Ishikawa (cell line): ENCODE measurements at regions not wholly inside any gene's neighbourhood (a gene's known extent, or its start where the extent isn't known, plus 50 kb on each side); places are given as distances from the start of the nearest gene placed in this dataset.

Experiments
- CEBPB ChIP-seq: IDR thresholded peaks from 2 replicates; pipeline ENCODE4 v1.6.1; 2012
- CREB1 ChIP-seq: IDR thresholded peaks from 2 replicates; pipeline ENCODE4 v1.6.1; 2012; ENCODE audit warnings: low read depth
- EGR1 ChIP-seq: IDR thresholded peaks from 2 replicates; pipeline ENCODE4 v1.6.1; 2012
- EP300 ChIP-seq: IDR thresholded peaks from 2 replicates; pipeline ENCODE4 v1.6.1; 2012; ENCODE audit warnings: borderline replicate concordance
- FOXM1 ChIP-seq: IDR thresholded peaks from 2 replicates; pipeline ENCODE4 v1.6.1; 2012; ENCODE audit warnings: low read depth, borderline replicate concordance
- MAX ChIP-seq: IDR thresholded peaks from 2 replicates; pipeline ENCODE4 v1.6.1; 2012
- NFIC ChIP-seq: IDR thresholded peaks from 2 replicates; pipeline ENCODE4 v1.6.1; 2012
- RAD21 ChIP-seq: IDR thresholded peaks from 2 replicates; pipeline ENCODE4 v1.6.1; 2012; ENCODE audit warnings: low read depth
- TAF1 ChIP-seq: IDR thresholded peaks from 2 replicates; pipeline ENCODE4 v1.6.1; 2012; ENCODE audit warnings: low read depth, mild to moderate bottlenecking
- TCF12 ChIP-seq: IDR thresholded peaks from 2 replicates; pipeline ENCODE4 v1.6.1; 2012; ENCODE audit warnings: low read depth
- TEAD4 ChIP-seq: IDR thresholded peaks from 2 replicates; pipeline ENCODE4 v1.6.1; 2012
- USF1 ChIP-seq: IDR thresholded peaks from 2 replicates; pipeline ENCODE4 v1.6.1; 2012
- YY1 ChIP-seq: IDR thresholded peaks from 2 replicates; pipeline ENCODE4 v1.6.1; 2012; ENCODE audit warnings: low read depth
- ZBTB7A ChIP-seq: IDR thresholded peaks from 2 replicates; pipeline ENCODE4 v1.6.1; 2012; ENCODE audit warnings: low read depth
- TF ChIP-seq, protein P1 (sequence below): IDR thresholded peaks from 2 replicates; pipeline ENCODE4 v1.6.1; 2012; ENCODE audit warnings: low read depth, mild to moderate bottlenecking

DNA sequence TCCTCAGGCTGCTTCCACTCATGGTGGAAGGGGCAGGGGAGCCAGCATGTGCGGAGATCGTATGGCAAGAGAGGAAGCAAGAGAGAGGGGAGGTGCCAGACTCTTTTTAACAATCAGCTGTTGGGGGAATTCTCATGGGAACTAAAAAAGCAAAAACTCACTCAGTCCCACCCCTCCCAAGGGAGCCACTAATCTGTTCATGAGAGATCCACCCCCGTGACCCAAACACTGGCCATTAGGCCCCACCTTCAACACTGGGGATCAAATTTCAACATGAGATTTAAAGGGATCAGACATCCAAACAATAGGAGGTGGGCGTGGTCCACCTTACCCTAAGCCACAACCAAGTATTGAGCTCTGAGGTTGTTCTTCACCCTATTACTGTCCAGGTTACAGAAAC lies 375.1 kb downstream of the GRIN2B start:
- TF ChIP-seq NFIC = no peak
- TF ChIP-seq YY1 = no peak
- TF ChIP-seq USF1 = peak; percentile 49
- no peak for TF ChIP-seq MAX
- TF ChIP-seq, protein P1, sequence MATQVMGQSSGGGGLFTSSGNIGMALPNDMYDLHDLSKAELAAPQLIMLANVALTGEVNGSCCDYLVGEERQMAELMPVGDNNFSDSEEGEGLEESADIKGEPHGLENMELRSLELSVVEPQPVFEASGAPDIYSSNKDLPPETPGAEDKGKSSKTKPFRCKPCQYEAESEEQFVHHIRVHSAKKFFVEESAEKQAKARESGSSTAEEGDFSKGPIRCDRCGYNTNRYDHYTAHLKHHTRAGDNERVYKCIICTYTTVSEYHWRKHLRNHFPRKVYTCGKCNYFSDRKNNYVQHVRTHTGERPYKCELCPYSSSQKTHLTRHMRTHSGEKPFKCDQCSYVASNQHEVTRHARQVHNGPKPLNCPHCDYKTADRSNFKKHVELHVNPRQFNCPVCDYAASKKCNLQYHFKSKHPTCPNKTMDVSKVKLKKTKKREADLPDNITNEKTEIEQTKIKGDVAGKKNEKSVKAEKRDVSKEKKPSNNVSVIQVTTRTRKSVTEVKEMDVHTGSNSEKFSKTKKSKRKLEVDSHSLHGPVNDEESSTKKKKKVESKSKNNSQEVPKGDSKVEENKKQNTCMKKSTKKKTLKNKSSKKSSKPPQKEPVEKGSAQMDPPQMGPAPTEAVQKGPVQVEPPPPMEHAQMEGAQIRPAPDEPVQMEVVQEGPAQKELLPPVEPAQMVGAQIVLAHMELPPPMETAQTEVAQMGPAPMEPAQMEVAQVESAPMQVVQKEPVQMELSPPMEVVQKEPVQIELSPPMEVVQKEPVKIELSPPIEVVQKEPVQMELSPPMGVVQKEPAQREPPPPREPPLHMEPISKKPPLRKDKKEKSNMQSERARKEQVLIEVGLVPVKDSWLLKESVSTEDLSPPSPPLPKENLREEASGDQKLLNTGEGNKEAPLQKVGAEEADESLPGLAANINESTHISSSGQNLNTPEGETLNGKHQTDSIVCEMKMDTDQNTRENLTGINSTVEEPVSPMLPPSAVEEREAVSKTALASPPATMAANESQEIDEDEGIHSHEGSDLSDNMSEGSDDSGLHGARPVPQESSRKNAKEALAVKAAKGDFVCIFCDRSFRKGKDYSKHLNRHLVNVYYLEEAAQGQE = no peak

DNA sequence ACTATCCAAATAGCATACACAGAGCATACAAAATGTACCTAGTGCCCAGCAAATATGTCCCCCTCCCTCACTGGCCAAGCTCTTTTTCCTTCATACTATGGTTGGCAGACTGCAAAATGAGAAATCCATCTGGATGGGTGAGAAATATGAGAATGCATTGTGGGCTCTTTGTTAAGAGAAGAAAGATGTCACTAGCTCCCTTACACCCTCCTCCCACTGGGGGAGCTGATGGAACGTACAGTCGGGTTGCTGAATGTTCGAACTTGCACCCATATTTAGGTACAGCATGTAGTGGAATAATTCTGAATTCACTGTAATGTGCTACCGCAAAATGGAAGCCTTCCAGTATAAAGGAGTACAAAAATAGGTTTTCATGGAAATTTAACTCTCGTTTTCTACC lies 377.4 kb downstream of the GRIN2B start:
- TF ChIP-seq TAF1 (no peak), USF1 (no peak), EGR1 (no peak), MAX (no peak), RAD21 (no peak), YY1 (no peak)

DNA sequence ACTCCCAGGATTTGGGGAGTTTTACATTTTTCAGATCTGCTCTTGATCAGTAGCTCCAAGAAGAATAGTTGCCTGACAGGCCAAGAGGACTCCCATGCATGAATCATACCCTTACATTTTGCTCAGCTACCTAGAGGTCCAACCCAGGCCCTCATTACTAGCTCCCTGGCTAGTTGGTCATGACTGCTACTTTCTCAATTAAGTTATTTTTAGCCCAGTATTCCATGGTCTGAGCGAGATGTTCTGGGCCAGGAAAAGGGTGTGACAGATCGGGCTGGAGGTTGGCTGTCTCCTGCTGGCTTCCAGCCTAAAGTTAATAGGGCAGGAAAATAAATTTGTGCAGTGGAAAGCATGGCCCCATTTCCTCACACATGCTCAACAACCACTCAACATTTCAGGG lies 379.2 kb downstream of the GRIN2B start:
- TF ChIP-seq EGR1 = no peak
- no peak for TF ChIP-seq CREB1
- no peak for TF ChIP-seq CEBPB

GRCh38 chr12:13599176-13599575 lies 382.2 kb downstream of the GRIN2B start:
- TF ChIP-seq, protein P1 = no peak
- TF ChIP-seq ZBTB7A = no peak
- TF ChIP-seq FOXM1 = no peak
- TF ChIP-seq RAD21 = no peak
- TF ChIP-seq USF1 = no peak
- TF ChIP-seq TCF12 = no peak
- TF ChIP-seq TAF1 = no peak
- no peak for TF ChIP-seq CREB1
- TF ChIP-seq TEAD4 = no peak
- no peak for TF ChIP-seq CEBPB

DNA sequence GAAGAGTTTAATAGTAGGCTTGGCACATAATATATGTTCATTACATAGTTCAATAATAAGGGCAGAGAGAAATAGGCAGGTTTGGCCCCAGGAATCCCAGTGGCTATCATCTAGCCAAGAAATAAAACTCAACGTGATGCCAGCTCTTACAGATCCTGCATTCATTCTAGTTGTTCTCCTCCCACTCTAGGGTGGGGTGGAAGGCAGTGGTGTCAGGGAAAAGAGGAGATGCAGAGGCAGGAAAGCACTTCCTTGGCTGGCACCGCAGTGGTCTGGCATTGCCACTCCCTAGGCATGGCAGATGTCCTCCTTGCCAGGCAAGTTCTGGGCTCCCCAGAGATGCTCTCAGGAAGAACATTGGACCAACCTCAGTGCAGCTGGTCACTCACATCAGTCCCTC lies 383.6 kb downstream of the GRIN2B start:
- no peak for TF ChIP-seq RAD21
- no peak for TF ChIP-seq EP300
- TF ChIP-seq TCF12 = no peak
- TF ChIP-seq TEAD4 = no peak
- TF ChIP-seq ZBTB7A = no peak
- no peak for TF ChIP-seq EGR1
- no peak for TF ChIP-seq MAX
- TF ChIP-seq CREB1 = no peak
- TF ChIP-seq, protein P1 = no peak
- no peak for TF ChIP-seq YY1
- TF ChIP-seq USF1 = no peak
- no peak for TF ChIP-seq NFIC
- no peak for TF ChIP-seq FOXM1
- TF ChIP-seq TAF1 = no peak
- TF ChIP-seq CEBPB = no peak
